Endothelial cell of umbilical vein (primary cell): ENCODE measurements at regions not wholly inside any gene's neighbourhood (a gene's known extent, or its start where the extent isn't known, plus 50 kb on each side); places are given as distances from the start of the nearest gene placed in this dataset.

Experiments
- BruUV-seq: library from RNA; stranded (reverse); fragments of 400-500 nt; replicated peaks from 2 replicates; lab custom pipeline; 2021; lab: Mats Ljungman, UMichigan
- CTCF ChIA-PET: fragments of 300-600, 350-600 bp; sonication (Branson Sonifier 250); formaldehyde crosslinking; loops from one replicate; lab custom pipeline; 2021; ENCODE audit warnings: antibody characterized with exemption, inconsistent platforms; lab: Charles Lee
- POLR2A ChIA-PET: fragments of 300-600, 350-600 bp; sonication (Branson Sonifier 250); formaldehyde crosslinking; loops from one replicate; lab custom pipeline; 2021; ENCODE audit warnings: antibody characterized with exemption, inconsistent platforms; lab: Charles Lee
- DNase-seq: peaks from one replicate; pipeline ENCODE4 v3.0.0-alpha.2; 2011; ENCODE audit warnings: low read depth, low spot score
- FAIRE-seq: peaks from 2 replicates; lab custom pipeline; 2011; peaks lifted over from hg19 to GRCh38; lab: Jason Lieb, UNC
- H2AFZ ChIP-seq: 2 replicates; pipeline ENCODE4 v1.6.0; 2012; ENCODE audit warnings: low read depth, low read length, control low read depth, inconsistent platforms
- H3K27ac ChIP-seq: 2 replicates; pipeline ENCODE4 v1.5.1; 2011; ENCODE audit warnings: low read depth, mild to moderate bottlenecking, control low read depth, low read length, moderate library complexity; ENCODE audit not compliant: insufficient read depth
- H3K27me3 ChIP-seq, 2 experiments: 2 replicates each; pipeline versions ENCODE4 v1.6.0 to v1.6.1; 2011; ENCODE audit warnings: low read length in 2 of 2, mixed read lengths in 1 of 2; ENCODE audit not compliant: control insufficient read depth in 2 of 2, insufficient read depth in 2 of 2
- H3K36me3 ChIP-seq, 2 experiments: 2 replicates in 1 of 2; 3 replicates in 1 of 2; pipeline ENCODE4 v1.5.1; 2011; ENCODE audit warnings: low read length in 2 of 2, mild to moderate bottlenecking in 1 of 2, moderate library complexity in 1 of 2; ENCODE audit not compliant: control insufficient read depth in 2 of 2, insufficient read depth in 2 of 2; ENCODE audit errors: extremely low read depth in 1 of 2
- H3K4me1 ChIP-seq: 3 replicates; pipeline ENCODE4 v1.5.1; 2011; ENCODE audit warnings: mild to moderate bottlenecking, low read length; ENCODE audit not compliant: control insufficient read depth, insufficient read depth; ENCODE audit errors: extremely low read depth
- H3K4me2 ChIP-seq: 2 replicates; pipeline ENCODE4 v1.6.1; 2011; ENCODE audit warnings: low read length, control low read depth, mixed read lengths; ENCODE audit not compliant: insufficient read depth
- H3K4me3 ChIP-seq, 3 experiments: fragments of 200-600 bp in 1 of 3; sonication (generic), shearing (Covaris generic) in 1 of 3; replicated peaks in 1 of 3; 2 replicates each; pipeline ENCODE4 v1.5.1; 2011 to 2016; ENCODE audit warnings: control low read depth in 3 of 3, low read length in 3 of 3, mild to moderate bottlenecking in 2 of 3, inconsistent platforms in 1 of 3, low read depth in 1 of 3, moderate library complexity in 1 of 3; ENCODE audit not compliant: insufficient read depth in 1 of 3
- H3K79me2 ChIP-seq: 2 replicates; pipeline ENCODE4 v1.6.0; 2012; ENCODE audit warnings: low read length, inconsistent platforms; ENCODE audit not compliant: control insufficient read depth, insufficient read depth
- H3K9ac ChIP-seq: replicated peaks from 2 replicates; pipeline ENCODE3; 2011; ENCODE audit warnings: low read length, control low read depth; ENCODE audit not compliant: insufficient read depth; ENCODE audit errors: extremely low read depth
- H3K9me1 ChIP-seq: replicated peaks from 3 replicates; pipeline ENCODE4 v1.6.0; 2011; ENCODE audit warnings: mild to moderate bottlenecking, low read length; ENCODE audit not compliant: control insufficient read depth, insufficient read depth; ENCODE audit errors: extremely low read depth
- H3K9me3 ChIP-seq: replicated peaks from 2 replicates; pipeline ENCODE4 v1.5.1; 2012; ENCODE audit warnings: low read length, inconsistent platforms; ENCODE audit not compliant: control insufficient read depth, insufficient read depth
- H4K20me1 ChIP-seq: replicated peaks from 2 replicates; pipeline ENCODE3; 2011; ENCODE audit warnings: mild to moderate bottlenecking, low read length; ENCODE audit not compliant: control insufficient read depth, insufficient read depth; ENCODE audit errors: extremely low read depth
- EZH2 ChIP-seq: IDR thresholded peaks from 2 replicates; pipeline ENCODE4 v1.6.1; 2012; ENCODE audit warnings: borderline replicate concordance, low read depth, mild to moderate bottlenecking, moderate library complexity, low read length, inconsistent platforms; ENCODE audit not compliant: severe bottlenecking
- FOS ChIP-seq: IDR thresholded peaks from 2 replicates; pipeline ENCODE4 v1.6.1; 2011; ENCODE audit warnings: mild to moderate bottlenecking, low read length, moderate library complexity, borderline replicate concordance; ENCODE audit not compliant: insufficient read depth
- GATA2 ChIP-seq: IDR thresholded peaks from 2 replicates; pipeline ENCODE4 v1.7.0; 2011; ENCODE audit warnings: low read depth, mild to moderate bottlenecking, moderate library complexity, mixed read lengths, low read length; ENCODE audit not compliant: insufficient read length, insufficient read depth
- JUN ChIP-seq: IDR thresholded peaks from 2 replicates; pipeline ENCODE4 v1.6.1; 2011; ENCODE audit warnings: borderline replicate concordance, low read depth; ENCODE audit not compliant: insufficient read length, insufficient read depth
- MAX ChIP-seq: IDR thresholded peaks from 2 replicates; pipeline ENCODE4 v1.6.1; 2011; ENCODE audit not compliant: insufficient read depth, insufficient read length
- MYC ChIP-seq: IDR thresholded peaks from one replicate; pipeline ENCODE4 v1.6.1; 2011; ENCODE audit warnings: mild to moderate bottlenecking, low read depth, low read length
- POLR2A ChIP-seq: IDR thresholded peaks from 2 replicates; pipeline ENCODE4 v1.6.1; 2012; ENCODE audit warnings: low read depth, mild to moderate bottlenecking, control low read depth, low read length
- POLR2AphosphoS5 ChIP-seq: IDR thresholded peaks from 2 replicates; pipeline ENCODE4 v1.6.1; 2012; ENCODE audit warnings: low read depth, mild to moderate bottlenecking, control low read depth, low read length, moderate library complexity; ENCODE audit not compliant: insufficient read depth
- dilution Hi-C: fragments of 300-500 bp; cut with MboI; formaldehyde crosslinking; loops from one replicate; pipeline ENCODE4 v1.15.0; 2019; ENCODE audit warnings: low sequenced_read_pairs; ENCODE audit not compliant: extremely low pct_ligation_motif_present
- intact Hi-C: fragments of 100-400 bp; cut with micrococcal nuclease; formaldehyde crosslinking; loops from one replicate; pipeline ENCODE4 v1.10.0; 2022
- TF ChIP-seq, protein P1 (sequence below), 2 donors: IDR thresholded peaks; 1 replicate in 1 of 2; 2 replicates in 1 of 2; pipeline ENCODE4 v1.5.1; 2011; ENCODE audit warnings: low read length in 2 of 2, mild to moderate bottlenecking in 2 of 2, moderate library complexity in 2 of 2, control low read depth in 1 of 2, inconsistent platforms in 1 of 2, low read depth in 1 of 2; ENCODE audit not compliant: insufficient read depth in 1 of 2; ENCODE audit errors: extremely low read depth in 1 of 2

GRCh38 chr18:72161691-72162090 lies 382.5 kb downstream of the CBLN2 start:
- H3K9me1 ChIP-seq: no peaks in the 10 kb centered on the region
- no peaks in the 10 kb centered on the region for H3K27me3 ChIP-seq
- intact Hi-C loops (no loop called here), dilution Hi-C loops (no loop called here)
- TF ChIP-seq POLR2AphosphoS5 (no peak), GATA2 (no peak), FOS (no peak), MAX (no peak), POLR2A (no peak), JUN (no peak), EZH2 (no peak), MYC (no peak)
- TF ChIP-seq, protein P1, sequence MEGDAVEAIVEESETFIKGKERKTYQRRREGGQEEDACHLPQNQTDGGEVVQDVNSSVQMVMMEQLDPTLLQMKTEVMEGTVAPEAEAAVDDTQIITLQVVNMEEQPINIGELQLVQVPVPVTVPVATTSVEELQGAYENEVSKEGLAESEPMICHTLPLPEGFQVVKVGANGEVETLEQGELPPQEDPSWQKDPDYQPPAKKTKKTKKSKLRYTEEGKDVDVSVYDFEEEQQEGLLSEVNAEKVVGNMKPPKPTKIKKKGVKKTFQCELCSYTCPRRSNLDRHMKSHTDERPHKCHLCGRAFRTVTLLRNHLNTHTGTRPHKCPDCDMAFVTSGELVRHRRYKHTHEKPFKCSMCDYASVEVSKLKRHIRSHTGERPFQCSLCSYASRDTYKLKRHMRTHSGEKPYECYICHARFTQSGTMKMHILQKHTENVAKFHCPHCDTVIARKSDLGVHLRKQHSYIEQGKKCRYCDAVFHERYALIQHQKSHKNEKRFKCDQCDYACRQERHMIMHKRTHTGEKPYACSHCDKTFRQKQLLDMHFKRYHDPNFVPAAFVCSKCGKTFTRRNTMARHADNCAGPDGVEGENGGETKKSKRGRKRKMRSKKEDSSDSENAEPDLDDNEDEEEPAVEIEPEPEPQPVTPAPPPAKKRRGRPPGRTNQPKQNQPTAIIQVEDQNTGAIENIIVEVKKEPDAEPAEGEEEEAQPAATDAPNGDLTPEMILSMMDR (IDR thresholded peaks at IDR 0.05; ENCODE audit: extremely low read depth in 1 of 2, insufficient read depth in 1 of 2, low read depth in 1 of 2, low read length in 2 of 2): no peak
- no peak overlapping the region for H3K4me2 ChIP-seq
- no peak for DNase-seq
- ChIA-PET CTCF (no interaction called here), POLR2A (no interaction called here)
- H2AFZ ChIP-seq: no peak overlapping the region
- no TSS peak for BruUV-seq
- no peak for FAIRE-seq
- no peak overlapping the region for H3K27ac ChIP-seq
- no peaks in the 10 kb centered on the region for H3K4me1 ChIP-seq
- H3K9me3 ChIP-seq: no peaks in the 10 kb centered on the region
- H4K20me1 ChIP-seq: no peaks in the 10 kb centered on the region
- H3K4me3 ChIP-seq: no peak overlapping the region
- no peak overlapping the region for H3K9ac ChIP-seq
- H3K36me3 ChIP-seq: no peaks in the 10 kb centered on the region
- no peaks in the 10 kb centered on the region for H3K79me2 ChIP-seq
